Naive B cell (primary cell): ENCODE measurements at regions not wholly inside any gene's neighbourhood (a gene's known extent, or its start where the extent isn't known, plus 50 kb on each side); places are given as distances from the start of the nearest gene placed in this dataset.

Source experiments
- ATAC-seq, 2 donors: fragments of 150-1000 bp; cut with Tn5 transposase; 2 replicates each; pipeline ENCODE4 v1.10.0; 2021; ENCODE audit warnings: low read depth in 2 of 2, mild to moderate bottlenecking in 2 of 2, moderate library complexity in 2 of 2
- DNase-seq: peaks from one replicate; pipeline ENCODE4 v3.0.0; 2022
- H3K27ac Mint-ChIP-seq, 6 donors: one replicate each; pipeline ENCODE4 v1.8.0; 2020 to 2022; ENCODE audit warnings: mild to moderate bottlenecking in 6 of 6, mixed read lengths in 6 of 6, moderate library complexity in 5 of 6, inconsistent platforms in 2 of 6
- H3K27me3 Mint-ChIP-seq, 3 donors: one replicate each; pipeline ENCODE4 v1.8.0; 2021 to 2022; ENCODE audit warnings: mixed read lengths in 3 of 3, mild to moderate bottlenecking in 1 of 3
- H3K36me3 Mint-ChIP-seq, 2 donors: one replicate each; pipeline ENCODE4 v1.8.0; 2020 to 2022; ENCODE audit warnings: mixed read lengths in 2 of 2, inconsistent platforms in 1 of 2, mild to moderate bottlenecking in 1 of 2
- H3K4me1 Mint-ChIP-seq, 3 donors: one replicate each; pipeline ENCODE4 v1.8.0; 2020 to 2022; ENCODE audit warnings: mixed read lengths in 3 of 3, inconsistent platforms in 1 of 3, mild to moderate bottlenecking in 1 of 3, moderate library complexity in 1 of 3
- H3K4me3 Mint-ChIP-seq, 8 donors: one replicate each; pipeline ENCODE4 v1.8.0; 2020 to 2022; ENCODE audit warnings: mild to moderate bottlenecking in 8 of 8, mixed read lengths in 8 of 8, moderate library complexity in 8 of 8, inconsistent platforms in 2 of 8
- H3K9me3 Mint-ChIP-seq, 7 donors: one replicate each; pipeline ENCODE4 v1.8.0; 2020 to 2022; ENCODE audit warnings: mixed read lengths in 7 of 7, mild to moderate bottlenecking in 5 of 7, inconsistent platforms in 2 of 7, moderate library complexity in 1 of 7

- Mint-ChIP-seq H3K27ac (no peak overlapping the region), H3K4me3 (no peak overlapping the region), H3K4me1 (no peaks in the 10 kb centered on the region), H3K9me3 (peaks cover 0 to 15% (median 3%) of the 10 kb centered on the region in 7 donors), H3K36me3 (no peaks in the 10 kb centered on the region), H3K27me3 (no peaks in the 10 kb centered on the region)
- ATAC-seq (no peak), DNase-seq (no peak)
Measured at GRCh38 chr20:41983159-41983558, 365.0 kb upstream of the CHD6 start.

- no peaks in the 10 kb centered on the region for H3K27me3 Mint-ChIP-seq
- DNase-seq (no peak), ATAC-seq (no peak)
- no peak overlapping the region for H3K27ac Mint-ChIP-seq
- peaks cover 0 to 15% (median 3%) of the 10 kb centered on the region in 7 donors for H3K9me3 Mint-ChIP-seq
- H3K4me1 Mint-ChIP-seq: no peaks in the 10 kb centered on the region
- no peaks in the 10 kb centered on the region for H3K36me3 Mint-ChIP-seq
- no peak overlapping the region for H3K4me3 Mint-ChIP-seq
Measured at GRCh38 chr20:41981746-41982145, 363.6 kb upstream of the CHD6 start.

DNA sequence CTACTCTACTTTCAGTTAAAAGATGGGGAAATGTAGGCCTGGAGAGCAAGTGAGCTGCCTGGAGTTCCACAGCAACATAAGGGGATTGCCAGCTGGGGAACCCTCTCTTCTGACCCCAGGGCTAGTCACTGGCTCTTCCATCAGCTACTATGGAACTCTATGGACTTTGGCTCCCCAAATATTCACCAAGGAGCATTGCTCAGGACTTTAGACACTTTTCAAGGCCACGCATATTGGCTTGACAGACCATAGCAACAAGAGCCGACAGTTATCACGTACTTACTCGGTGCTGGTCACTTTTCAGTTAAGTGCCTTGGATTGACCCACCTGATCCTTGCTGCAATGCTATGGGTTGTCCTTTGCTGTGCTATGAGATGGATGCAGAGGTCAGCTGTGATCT lies 360.7 kb upstream of the CHD6 start:
- Mint-ChIP-seq H3K27me3 (no peaks in the 10 kb centered on the region), H3K36me3 (no peaks in the 10 kb centered on the region), H3K4me1 (no peaks in the 10 kb centered on the region), H3K27ac (no peak overlapping the region), H3K9me3 (peaks cover 0 to 14% (median 1%) of the 10 kb centered on the region in 7 donors), H3K4me3 (no peak overlapping the region)
- DNase-seq (no peak), ATAC-seq (no peak)

GRCh38 chr20:41978246-41978790 lies 360.1 kb upstream of the CHD6 start:
- Mint-ChIP-seq H3K4me1 (no peaks in the 10 kb centered on the region), H3K27ac (no peak overlapping the region), H3K9me3 (peaks cover 0 to 18% (median 1%) of the 10 kb centered on the region in 7 donors), H3K27me3 (no peaks in the 10 kb centered on the region), H3K4me3 (no peak overlapping the region), H3K36me3 (no peaks in the 10 kb centered on the region)
- DNase-seq (no peak), ATAC-seq (no peak)

DNA sequence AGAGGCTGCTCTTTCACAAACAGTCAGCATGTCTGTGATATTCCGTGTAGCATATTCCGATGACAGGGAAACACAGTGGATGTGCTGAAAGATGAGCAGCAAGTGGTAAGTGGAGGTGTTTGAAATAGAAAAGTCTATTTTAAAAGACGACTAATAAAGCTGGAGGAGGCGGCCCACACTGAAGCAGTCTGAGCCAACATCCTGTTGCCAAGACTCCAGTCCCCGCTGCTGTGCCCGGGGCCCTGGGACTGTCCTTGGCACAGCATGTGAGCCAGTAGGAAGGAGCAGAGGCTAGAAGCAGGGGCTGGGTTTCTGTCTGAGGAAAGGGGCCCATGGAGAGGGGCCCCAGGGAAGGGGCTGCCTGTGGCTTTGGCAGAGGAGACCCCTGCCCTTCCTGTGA lies 351.5 kb upstream of the CHD6 start:
- H3K27ac Mint-ChIP-seq: no peak overlapping the region
- H3K4me3 Mint-ChIP-seq: no peak overlapping the region
- peaks cover 0 to 17% (median 7%) of the 10 kb centered on the region in 7 donors for H3K9me3 Mint-ChIP-seq
- peaks cover 0 to 6% (median 5%) of the 10 kb centered on the region in 3 donors for H3K27me3 Mint-ChIP-seq
- ATAC-seq: no peak
- H3K36me3 Mint-ChIP-seq: no peaks in the 10 kb centered on the region
- no peaks in the 10 kb centered on the region for H3K4me1 Mint-ChIP-seq
- no peak for DNase-seq

- DNase-seq (no peak), ATAC-seq (no peak)
- H3K27ac Mint-ChIP-seq: no peak overlapping the region
- H3K27me3 Mint-ChIP-seq: peaks cover 0 to 15% (median 0%) of the 10 kb centered on the region in 3 donors
- no peaks in the 10 kb centered on the region for H3K36me3 Mint-ChIP-seq
- H3K4me3 Mint-ChIP-seq: no peak overlapping the region
- H3K9me3 Mint-ChIP-seq: peaks cover 0 to 11% (median 8%) of the 10 kb centered on the region in 7 donors
- H3K4me1 Mint-ChIP-seq: no peaks in the 10 kb centered on the region
Measured at GRCh38 chr20:41960166-41960565, 342.0 kb upstream of the CHD6 start.

DNA sequence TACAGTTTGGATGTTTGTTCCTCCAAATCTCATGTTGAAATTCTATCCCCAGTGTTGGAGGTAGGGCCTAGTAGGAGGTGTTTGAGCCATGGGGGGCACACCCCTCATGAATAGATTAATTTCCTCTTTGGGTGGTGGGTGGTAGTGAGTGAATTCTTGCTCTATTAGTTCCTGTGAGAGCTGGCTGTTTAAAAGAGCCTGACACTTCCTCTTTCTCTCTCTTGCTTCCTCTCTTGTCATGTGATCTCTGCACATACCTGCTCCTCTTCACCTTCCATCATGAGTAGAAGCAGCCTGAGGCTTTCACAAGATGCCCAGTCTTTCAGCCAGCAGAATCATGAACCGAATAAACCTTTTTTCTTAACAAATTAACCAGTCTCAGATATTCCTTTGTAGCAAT lies 340.2 kb upstream of the CHD6 start:
- H3K4me3 Mint-ChIP-seq: no peak overlapping the region
- peaks cover 0 to 17% (median 10%) of the 10 kb centered on the region in 7 donors for H3K9me3 Mint-ChIP-seq
- H3K36me3 Mint-ChIP-seq: no peaks in the 10 kb centered on the region
- ATAC-seq (no peak), DNase-seq (no peak)
- peaks cover 0 to 15% (median 0%) of the 10 kb centered on the region in 3 donors for H3K27me3 Mint-ChIP-seq
- no peaks in the 10 kb centered on the region for H3K4me1 Mint-ChIP-seq
- no peak overlapping the region for H3K27ac Mint-ChIP-seq

GRCh38 chr20:41956338-41957074 lies 338.3 kb upstream of the CHD6 start:
- Mint-ChIP-seq H3K27ac (no peak overlapping the region), H3K4me1 (no peaks in the 10 kb centered on the region), H3K27me3 (peaks cover 0 to 15% (median 0%) of the 10 kb centered on the region in 3 donors), H3K4me3 (no peak overlapping the region), H3K36me3 (no peaks in the 10 kb centered on the region), H3K9me3 (peaks cover 0 to 17% (median 9%) of the 10 kb centered on the region in 7 donors)
- DNase-seq (no peak), ATAC-seq (no peak)

DNA sequence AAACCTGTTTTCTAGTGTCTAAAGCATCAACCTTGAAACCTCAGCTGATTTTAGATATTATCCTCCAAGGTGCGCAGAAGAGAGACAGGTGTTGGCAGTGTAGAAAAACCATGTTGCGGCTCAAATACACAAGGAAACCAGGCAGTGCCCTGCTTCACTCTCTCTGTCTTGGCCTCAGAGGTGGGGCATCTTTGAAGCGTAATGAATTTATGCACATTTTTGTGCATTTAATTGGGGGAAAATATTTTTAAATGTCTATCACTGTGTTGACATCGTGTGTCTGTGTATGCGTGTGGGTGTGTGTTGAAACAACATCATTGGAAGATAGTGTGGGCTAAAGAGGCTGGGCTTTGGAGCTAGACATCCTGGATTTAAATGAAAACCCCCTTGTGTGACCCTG lies 334.0 kb upstream of the CHD6 start:
- ATAC-seq (no peak), DNase-seq (no peak)
- Mint-ChIP-seq H3K27me3 (peaks cover 0 to 17% (median 9%) of the 10 kb centered on the region in 3 donors), H3K27ac (no peak overlapping the region), H3K4me1 (no peaks in the 10 kb centered on the region), H3K36me3 (no peaks in the 10 kb centered on the region), H3K9me3 (peaks cover 0 to 13% (median 0%) of the 10 kb centered on the region in 7 donors), H3K4me3 (no peak overlapping the region)

GRCh38 chr20:41951615-41952014 lies 333.4 kb upstream of the CHD6 start:
- H3K4me1 Mint-ChIP-seq: no peaks in the 10 kb centered on the region
- no peak for ATAC-seq

GRCh38 chr20:41939659-41940058 lies 321.5 kb upstream of the CHD6 start:
- Mint-ChIP-seq H3K9me3 (peaks cover 0 to 8% (median 0%) of the 10 kb centered on the region in 7 donors), H3K4me3 (no peak overlapping the region), H3K27me3 (peaks cover 0 to 5% (median 0%) of the 10 kb centered on the region in 3 donors), H3K36me3 (no peaks in the 10 kb centered on the region), H3K4me1 (no peaks in the 10 kb centered on the region), H3K27ac (no peak overlapping the region)
- DNase-seq (no peak), ATAC-seq (no peak)

More at GRCh38 chr20:41951615-41952014, 333.4 kb upstream of the CHD6 start:
- no peak overlapping the region for H3K4me3 Mint-ChIP-seq
- no peak for DNase-seq
- H3K9me3 Mint-ChIP-seq: peaks cover 0 to 13% (median 0%) of the 10 kb centered on the region in 7 donors
- peaks cover 0 to 12% (median 9%) of the 10 kb centered on the region in 3 donors for H3K27me3 Mint-ChIP-seq
- no peak overlapping the region for H3K27ac Mint-ChIP-seq
- no peaks in the 10 kb centered on the region for H3K36me3 Mint-ChIP-seq

DNA sequence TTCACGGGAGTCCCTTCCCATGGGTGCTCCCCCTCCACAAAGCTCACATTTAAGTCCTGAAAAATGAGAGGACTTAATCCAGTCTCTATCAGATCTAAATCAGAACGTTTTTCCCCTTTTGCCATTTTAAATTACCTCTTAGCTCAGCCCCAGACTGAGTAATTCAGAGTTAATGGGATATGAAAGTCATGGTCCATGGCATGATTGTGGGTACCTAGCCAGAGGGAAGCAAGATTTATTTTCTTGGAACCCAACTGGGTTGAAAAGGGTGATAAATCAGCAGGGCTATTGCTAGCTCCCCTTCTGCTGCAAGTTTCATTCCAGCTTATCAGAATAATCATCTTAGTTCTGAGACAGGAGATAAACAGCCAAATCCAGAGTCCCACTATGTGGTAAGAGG lies 320.2 kb upstream of the CHD6 start:
- no peaks in the 10 kb centered on the region for H3K36me3 Mint-ChIP-seq
- DNase-seq (no peak), ATAC-seq (no peak)
- H3K4me1 Mint-ChIP-seq: no peaks in the 10 kb centered on the region
- H3K27me3 Mint-ChIP-seq: peaks cover 0 to 5% (median 0%) of the 10 kb centered on the region in 3 donors
- no peak overlapping the region for H3K27ac Mint-ChIP-seq
- no peak overlapping the region for H3K4me3 Mint-ChIP-seq
- H3K9me3 Mint-ChIP-seq: peaks cover 0 to 8% (median 0%) of the 10 kb centered on the region in 7 donors

GRCh38 chr20:41935259-41935791 lies 317.1 kb upstream of the CHD6 start:
- no peak overlapping the region for H3K27ac Mint-ChIP-seq
- no peak overlapping the region for H3K4me3 Mint-ChIP-seq
- ATAC-seq: no peak

GRCh38 chr20:41932431-41932830 lies 314.3 kb upstream of the CHD6 start:
- ATAC-seq (no peak), DNase-seq (no peak)
- peaks cover 0 to 18% (median 4%) of the 10 kb centered on the region in 3 donors for H3K27me3 Mint-ChIP-seq
- H3K27ac Mint-ChIP-seq: no peak overlapping the region
- no peaks in the 10 kb centered on the region for H3K4me1 Mint-ChIP-seq
- no peak overlapping the region for H3K4me3 Mint-ChIP-seq
- H3K36me3 Mint-ChIP-seq: peaks cover 0 to 8% of the 10 kb centered on the region in 2 donors
- H3K9me3 Mint-ChIP-seq: peaks cover 0 to 15% (median 5%) of the 10 kb centered on the region in 7 donors

More at GRCh38 chr20:41935259-41935791, 317.1 kb upstream of the CHD6 start:
- H3K4me1 Mint-ChIP-seq: no peaks in the 10 kb centered on the region
- peaks cover 0 to 6% (median 0%) of the 10 kb centered on the region in 7 donors for H3K9me3 Mint-ChIP-seq
- peaks cover 0 to 9% (median 0%) of the 10 kb centered on the region in 3 donors for H3K27me3 Mint-ChIP-seq
- H3K36me3 Mint-ChIP-seq: peaks cover 0 to 8% of the 10 kb centered on the region in 2 donors
- DNase-seq: no peak
